ENCODE measurements at regions not wholly inside any gene's neighbourhood (a gene's known extent, or its start where the extent isn't known, plus 50 kb on each side); places are given as distances from the start of the nearest gene placed in this dataset.

GRCh38 chr1:30641572-30642353 is 81.6 kb downstream of the MATN1 start:
- TF ChIP-seq CTCF (conservative IDR thresholded peaks at IDR 0.05; ENCODE audit: low read length) (no peak), EZH2phosphoT487 (IDR thresholded peaks at IDR 0.05; ENCODE audit: borderline replicate concordance) (no peak)
